GM18507 (cell line): ENCODE measurements at regions not wholly inside any gene's neighbourhood (a gene's known extent, or its start where the extent isn't known, plus 50 kb on each side); places are given as distances from the start of the nearest gene placed in this dataset.

ENCODE experiments used
- DNase-seq: peaks from one replicate; pipeline ENCODE4 v3.0.0; 2011; ENCODE audit warnings: low read depth; ENCODE audit not compliant: insufficient read length; ENCODE audit errors: extremely low spot score
- FAIRE-seq: peaks from 2 replicates; lab custom pipeline; 2011; peaks lifted over from hg19 to GRCh38; lab: Jason Lieb, UNC

DNA sequence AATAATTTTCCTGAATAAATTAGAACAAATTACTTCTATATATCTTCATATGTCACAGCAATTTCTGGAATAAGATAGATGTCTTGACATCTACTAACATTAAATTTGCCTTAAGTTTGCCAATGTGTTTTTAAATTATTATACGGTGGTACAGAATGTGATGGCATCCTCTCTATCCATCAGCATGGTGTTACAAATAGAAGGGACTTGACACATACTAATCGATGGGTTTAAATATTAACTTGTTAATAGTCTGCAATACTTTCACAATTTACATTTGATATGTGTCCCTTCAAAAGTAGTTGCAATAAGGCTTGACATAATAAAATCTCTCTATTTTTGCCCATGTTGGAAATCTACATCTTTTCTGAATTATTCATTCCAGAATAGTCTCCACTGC lies 65.1 kb upstream of the PRR20A start:
- DNase-seq, result no peak
- no peak for FAIRE-seq

DNA sequence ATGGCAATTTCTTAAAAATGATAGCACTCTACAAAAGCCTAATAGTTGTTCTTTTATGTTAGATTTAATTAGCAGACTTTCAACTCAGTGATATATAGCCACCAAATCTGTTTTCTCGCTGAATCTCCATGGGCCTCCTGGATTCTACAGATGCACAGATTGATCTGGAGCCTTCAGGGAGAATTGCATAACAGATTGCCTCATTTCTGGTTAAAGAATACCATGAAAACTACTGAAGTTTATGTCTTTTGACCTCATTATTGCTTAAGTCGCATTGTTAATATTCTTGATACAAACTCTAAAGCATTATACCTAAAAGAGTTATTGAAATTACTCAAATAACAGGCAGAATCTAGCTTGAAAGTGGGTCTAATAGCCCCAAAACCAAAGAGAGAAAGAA lies 53.7 kb upstream of the PRR20A start:
- no peak for DNase-seq
- no peak for FAIRE-seq
